GM21737 (cell line): ENCODE measurements at regions not wholly inside any gene's neighbourhood (a gene's known extent, or its start where the extent isn't known, plus 50 kb on each side); places are given as distances from the start of the nearest gene placed in this dataset.
"Not testable (repeated sequence)": the region's sequence is repeated elsewhere in the genome, so short reads cannot be mapped to it uniquely, and the experiment has no call there.

Experiments used
- ATAC-seq: cut with Tn5 transposase; IDR thresholded peaks from one replicate; pipeline ENCODE4 v1.9.1; 2021; ENCODE audit warnings: mild to moderate bottlenecking, moderate library complexity; ENCODE audit not compliant: unreplicated experiment

DNA sequence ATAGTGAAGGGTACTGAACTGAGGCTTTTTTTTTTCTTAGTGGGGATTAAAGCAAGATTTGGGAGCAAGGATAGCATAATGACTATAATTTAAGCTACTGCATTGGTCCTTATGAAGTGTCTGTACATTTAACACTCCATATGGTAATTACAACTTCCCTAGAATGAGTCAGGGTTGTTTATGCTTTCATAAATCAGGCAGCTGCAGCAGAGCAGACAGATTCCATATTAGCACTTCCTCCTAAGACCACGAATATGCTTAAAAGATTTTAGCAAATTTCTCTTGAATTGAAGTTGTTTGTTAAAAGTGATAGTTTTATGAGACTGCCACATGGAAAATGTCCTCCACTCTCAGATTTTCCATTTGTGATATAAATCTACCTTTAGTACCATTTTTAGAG, 401.1 kb upstream of the SPRY2 start:
- ATAC-seq = no peak

DNA sequence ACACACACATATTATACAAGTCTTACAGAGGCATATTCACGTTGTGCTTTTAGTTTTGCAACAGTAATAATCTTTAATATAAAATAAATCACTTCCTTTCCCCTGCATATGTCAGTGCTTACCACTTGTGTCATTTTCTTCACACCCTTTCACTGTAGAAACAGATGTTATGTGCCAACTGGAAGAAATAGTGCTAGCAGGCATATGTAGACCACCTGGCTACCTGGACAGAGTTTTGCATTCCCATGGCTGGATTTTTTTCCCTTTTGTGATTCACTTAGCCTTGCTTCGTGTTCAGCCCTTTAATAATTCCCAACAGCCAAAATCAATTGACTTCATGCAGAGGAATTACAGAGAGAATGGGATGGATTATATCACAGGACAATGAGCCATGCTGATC, 399.1 kb upstream of the SPRY2 start:
- ATAC-seq = no peak

DNA sequence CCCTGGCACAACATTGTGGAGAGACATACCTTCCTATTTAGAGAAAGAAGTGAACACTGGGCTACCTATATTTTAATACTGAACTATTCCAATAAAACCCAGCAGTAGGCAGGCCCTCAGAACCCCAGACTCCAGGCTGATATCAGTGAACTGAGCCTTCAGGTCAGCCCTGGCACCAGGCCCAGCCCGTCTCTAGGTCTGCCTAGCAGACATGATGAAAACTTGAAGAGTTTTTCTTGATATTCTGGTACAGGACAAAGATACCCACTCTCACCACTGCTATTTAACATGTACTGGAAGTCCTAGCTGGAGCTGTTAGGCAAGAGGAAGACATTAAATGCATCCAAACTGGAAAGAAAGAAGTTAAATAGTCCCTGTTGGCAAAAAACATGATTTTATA, 396.6 kb upstream of the SPRY2 start:
- ATAC-seq = no peak

GRCh38 chr13:80727321-80727975, 386.5 kb upstream of the SPRY2 start:
- no peak for ATAC-seq

DNA sequence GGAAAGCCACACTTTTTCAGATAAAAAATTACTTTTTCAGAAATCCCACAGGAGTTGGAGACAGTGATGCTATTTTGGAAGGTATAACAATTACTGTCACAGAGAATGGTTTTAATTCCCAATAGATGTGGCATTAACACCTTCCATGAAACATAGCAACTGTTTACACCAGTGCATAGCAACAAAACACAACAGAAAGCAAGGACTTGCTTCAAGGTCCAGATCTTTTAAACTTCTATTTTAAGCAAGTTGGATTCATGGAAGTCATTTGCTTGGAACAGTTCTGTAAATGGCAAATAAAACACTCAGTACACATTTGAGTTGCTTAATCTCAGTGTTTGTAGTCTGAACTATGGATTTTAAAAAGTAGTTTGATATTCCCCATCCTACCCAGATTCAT, 385.9 kb upstream of the SPRY2 start:
- no peak for ATAC-seq

DNA sequence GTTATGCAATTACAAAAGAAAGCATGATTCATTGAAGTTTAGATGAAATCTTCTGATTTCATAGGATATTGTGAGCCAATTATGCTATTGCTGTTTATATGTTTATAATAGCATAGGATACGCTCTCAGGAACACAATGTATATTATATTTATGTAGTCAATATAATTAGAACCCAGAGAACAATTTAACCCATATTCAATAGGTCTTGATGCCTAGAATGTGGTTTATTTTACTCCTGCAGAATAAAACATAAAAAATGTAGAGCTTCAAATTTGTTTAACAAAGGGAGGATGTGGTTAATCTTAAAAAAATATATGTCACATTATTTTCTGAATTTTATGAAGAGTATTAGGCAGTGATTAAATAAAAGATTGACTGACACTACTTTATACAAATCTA, 380.8 kb upstream of the SPRY2 start:
- ATAC-seq = no peak

DNA sequence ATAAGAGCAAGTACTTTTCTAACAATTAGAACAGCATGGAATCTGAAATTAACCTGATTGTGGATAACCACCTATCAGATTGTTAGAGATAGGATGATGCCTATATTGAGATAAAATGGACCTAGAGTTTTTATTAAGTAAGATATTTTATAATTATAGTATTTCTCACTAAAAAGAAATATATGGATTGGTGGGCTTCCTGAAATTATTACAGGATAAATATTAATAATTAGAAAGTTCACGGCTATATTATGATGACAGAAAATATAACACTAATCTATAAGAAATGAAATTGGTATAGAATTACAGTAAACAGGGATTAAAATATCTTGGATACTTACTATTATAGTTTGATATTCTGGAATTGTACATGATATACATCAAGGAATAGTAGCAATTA, 378.0 kb upstream of the SPRY2 start:
- no peak for ATAC-seq

DNA sequence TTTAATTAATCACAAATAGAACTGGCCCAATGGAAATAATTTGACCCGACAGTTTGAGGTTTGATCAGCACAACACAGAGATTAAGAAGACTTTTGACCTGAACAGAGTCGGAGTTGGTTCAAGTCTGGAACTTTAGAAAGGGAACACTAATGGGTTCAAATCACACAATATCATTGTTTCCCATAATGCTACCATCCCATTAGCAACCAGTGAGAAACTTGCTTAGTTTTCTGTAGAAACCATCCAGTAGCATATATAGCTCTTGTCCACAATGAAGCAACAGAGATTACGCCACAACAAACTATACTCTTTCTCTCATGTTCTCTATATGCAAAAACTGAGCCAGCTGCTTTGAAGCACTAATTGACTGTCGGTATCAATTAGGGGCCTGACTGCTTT, 376.9 kb upstream of the SPRY2 start:
- ATAC-seq = no peak

DNA sequence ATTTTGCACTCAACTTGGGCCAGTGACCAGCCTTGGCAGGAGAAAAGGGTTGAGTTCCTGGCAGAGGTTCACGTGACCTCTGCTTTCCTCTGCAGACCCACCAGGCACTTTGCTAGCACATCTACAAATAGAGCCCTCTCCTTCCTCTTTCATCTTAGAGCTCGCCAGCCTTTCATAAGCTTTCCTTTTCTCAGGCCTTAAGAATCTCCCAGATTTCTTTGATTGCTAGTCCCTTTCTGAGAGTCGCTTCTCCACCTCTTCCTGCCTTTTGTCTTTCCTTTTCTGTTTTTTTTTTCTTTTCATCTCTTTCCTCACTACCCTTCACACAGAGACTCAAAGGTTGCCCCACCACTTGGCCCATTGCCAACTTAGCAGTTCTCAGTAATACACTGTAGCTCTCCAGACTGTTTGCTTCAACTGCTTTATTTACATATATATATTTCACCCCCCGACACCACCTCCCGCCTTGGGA, 375.7 kb upstream of the SPRY2 start:
- ATAC-seq = no peak

- ATAC-seq = no peak
These were observed 371.1 kb upstream of the SPRY2 start for GRCh38 chr13:80712026-80712425.

GRCh38 chr13:80708791-80709190, 367.9 kb upstream of the SPRY2 start:
- no peak for ATAC-seq

- ATAC-seq = no peak
These were observed 366.4 kb upstream of the SPRY2 start for GRCh38 chr13:80707000-80707983.

DNA sequence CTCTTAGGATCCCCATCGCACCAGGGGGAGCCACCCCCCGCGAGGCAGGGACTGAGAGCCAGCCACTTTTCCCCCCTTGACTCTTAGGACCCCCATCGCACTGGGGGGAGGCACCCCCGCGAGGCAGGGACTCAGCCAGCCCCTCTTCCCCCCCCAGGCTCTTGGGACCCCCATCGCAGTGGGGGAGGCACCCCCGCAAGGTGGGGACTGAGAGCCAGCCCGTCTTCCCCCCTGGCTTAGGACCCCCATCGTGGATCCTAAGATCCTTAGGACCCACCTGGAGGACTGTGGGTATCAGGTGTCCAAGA, 365.2 kb upstream of the SPRY2 start:
- no peak for ATAC-seq

DNA sequence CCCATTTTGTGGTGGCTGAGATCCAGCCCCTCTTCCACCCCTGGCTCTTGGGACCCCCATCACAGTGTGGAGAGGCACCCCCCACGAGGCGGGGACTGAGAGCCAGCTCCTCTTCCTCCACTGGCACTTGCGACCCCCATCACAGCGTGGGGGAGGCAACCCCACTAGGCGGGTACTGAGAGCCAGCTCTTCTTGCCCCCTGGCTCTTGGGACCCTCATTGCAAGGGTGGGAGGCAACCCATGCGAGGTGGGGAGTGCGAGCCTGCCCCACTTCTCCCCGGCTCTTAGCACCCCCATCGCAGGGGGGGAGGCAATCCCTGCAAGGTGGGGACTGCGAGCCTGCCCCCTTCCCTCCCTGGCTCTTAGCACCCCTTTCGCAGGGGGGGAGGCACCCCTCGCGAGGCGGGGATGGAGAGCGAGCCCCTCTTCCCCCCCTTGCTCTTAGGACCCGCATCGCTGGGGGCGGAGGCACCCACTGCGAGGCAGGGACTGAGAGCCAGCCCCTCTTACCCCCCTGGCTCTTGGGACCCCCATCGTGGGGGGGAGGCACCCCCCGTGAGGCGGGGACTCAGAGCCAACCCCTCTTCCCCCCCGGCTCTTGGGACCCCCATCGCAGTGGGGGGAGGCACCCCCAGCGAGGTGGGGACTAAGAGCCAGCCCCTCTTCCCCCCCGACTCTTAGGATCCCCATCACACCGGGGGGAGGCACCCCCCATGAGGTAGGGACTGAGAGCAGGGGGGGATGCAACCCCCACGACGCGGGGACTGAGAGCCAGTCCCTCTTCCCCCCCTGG, 364.6 kb upstream of the SPRY2 start:
- no peak for ATAC-seq

DNA sequence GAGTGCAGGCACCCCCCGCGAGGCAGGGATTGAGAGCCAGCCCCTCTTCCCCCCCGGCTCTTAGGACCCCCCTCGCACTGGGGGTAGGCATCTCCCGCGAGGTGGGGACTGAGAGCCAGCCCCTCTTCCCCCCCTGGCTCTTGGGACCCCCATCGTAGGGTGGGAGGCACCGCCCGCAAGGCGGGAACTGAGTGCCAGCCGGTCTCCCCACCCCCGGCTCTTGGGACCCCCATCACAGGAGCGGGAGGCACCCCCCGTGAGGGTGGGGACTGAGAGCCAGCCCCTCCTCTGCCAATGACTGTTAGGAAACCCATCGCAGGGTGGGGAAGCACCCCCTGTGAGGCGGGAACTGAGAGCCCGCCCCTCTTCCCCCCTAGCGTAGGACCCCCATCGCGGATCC, 363.4 kb upstream of the SPRY2 start:
- ATAC-seq = no peak

- no peak for ATAC-seq
These were observed 354.9 kb upstream of the SPRY2 start for GRCh38 chr13:80695841-80696240.

DNA sequence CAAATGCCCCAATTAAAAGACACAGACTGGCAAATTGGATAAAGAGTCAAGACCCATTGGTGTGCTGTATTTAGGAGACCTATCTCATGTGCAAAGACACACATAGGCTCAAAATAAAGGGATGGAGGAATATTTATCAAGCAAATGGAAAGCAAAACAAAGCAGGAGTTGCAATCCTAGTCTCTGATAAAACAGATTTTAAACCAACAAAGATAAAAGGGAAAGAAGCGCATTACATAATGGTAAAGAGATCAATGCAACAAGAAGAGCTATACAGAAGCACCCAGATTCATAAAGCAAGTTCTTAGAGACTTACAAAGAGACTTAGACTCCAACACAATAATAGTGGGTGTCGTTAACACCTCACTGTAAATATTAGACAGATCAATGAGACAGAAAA, 350.9 kb upstream of the SPRY2 start:
- ATAC-seq = not testable (repeated sequence)

- ATAC-seq = no peak
These were observed 349.3 kb upstream of the SPRY2 start for GRCh38 chr13:80690208-80690607.

DNA sequence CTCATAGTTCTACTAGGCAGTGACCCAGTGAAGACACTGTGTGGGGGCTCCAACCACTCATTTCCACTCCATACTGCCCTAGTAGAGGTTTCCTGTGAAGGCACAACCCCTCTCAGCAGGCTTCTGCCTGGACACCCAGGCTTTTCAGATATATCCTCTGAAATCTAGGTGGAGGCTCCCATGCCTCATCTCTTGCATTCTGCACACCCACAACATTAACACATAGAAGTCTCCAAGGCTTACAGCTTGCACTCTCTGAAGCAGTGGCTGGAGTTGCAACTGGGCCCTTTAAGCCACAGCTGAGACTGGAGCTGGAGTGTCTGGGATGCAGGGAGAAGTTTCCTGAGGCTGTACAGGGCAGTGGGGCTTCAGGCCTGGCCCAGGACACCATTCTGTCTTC, 347.7 kb upstream of the SPRY2 start:
- ATAC-seq = no peak

- no peak for ATAC-seq
These were observed 345.0 kb upstream of the SPRY2 start for GRCh38 chr13:80685942-80686341.

GRCh38 chr13:80684217-80684991, 343.5 kb upstream of the SPRY2 start:
- ATAC-seq = no peak
